Liver (tissue), 8 donors: ENCODE measurements at regions not wholly inside any gene's neighbourhood (a gene's known extent, or its start where the extent isn't known, plus 50 kb on each side); places are given as distances from the start of the nearest gene placed in this dataset.

ENCODE experiments used
- DNase-seq: peaks from one replicate; pipeline ENCODE4 v3.0.0-alpha.2; 2017; ENCODE audit warnings: low spot score
- H3K27ac ChIP-seq, 2 donors: one replicate each; pipeline ENCODE4 v1.7.0; 2013; ENCODE audit warnings: inconsistent platforms in 2 of 2, low read length in 2 of 2, control low read depth in 1 of 2, low read depth in 1 of 2, mild to moderate bottlenecking in 1 of 2
- H3K27me3 ChIP-seq, 4 donors: one replicate each; pipeline versions ENCODE4 v1.6.1 to v1.7.0; 2013; ENCODE audit warnings: low read length in 3 of 4, inconsistent platforms in 1 of 4, mild to moderate bottlenecking in 1 of 4, moderate library complexity in 1 of 4; ENCODE audit not compliant: control insufficient read depth in 4 of 4, insufficient read depth in 4 of 4
- H3K36me3 ChIP-seq, 4 donors: one replicate each; pipeline versions ENCODE4 v1.6.1 to v1.7.0; 2013; ENCODE audit warnings: low read length in 3 of 4, mild to moderate bottlenecking in 3 of 4, low read depth in 1 of 4, moderate library complexity in 1 of 4; ENCODE audit not compliant: control insufficient read depth in 4 of 4, insufficient read depth in 3 of 4
- H3K4me1 ChIP-seq, 4 donors: one replicate each; pipeline versions ENCODE4 v1.6.1 to v1.7.0; 2013; ENCODE audit warnings: low read length in 3 of 4, mild to moderate bottlenecking in 3 of 4, moderate library complexity in 1 of 4; ENCODE audit not compliant: control insufficient read depth in 4 of 4, insufficient read depth in 4 of 4
- H3K4me3 ChIP-seq, 3 donors: one replicate each; pipeline versions ENCODE4 v1.6.1 to v1.7.0; 2013; ENCODE audit warnings: low read length in 3 of 3, control low read depth in 1 of 3, low read depth in 1 of 3, mild to moderate bottlenecking in 1 of 3
- H3K9ac ChIP-seq, 2 donors: one replicate each; pipeline ENCODE4 v1.7.0; 2013; ENCODE audit warnings: low read length in 2 of 2, mild to moderate bottlenecking in 2 of 2, moderate library complexity in 2 of 2, control low read depth in 1 of 2, low read depth in 1 of 2
- H3K9me3 ChIP-seq, 4 donors: one replicate each; pipeline versions ENCODE4 v1.6.1 to v1.7.0; 2013; ENCODE audit warnings: low read length in 3 of 4; ENCODE audit not compliant: control insufficient read depth in 4 of 4
- ATF3 ChIP-seq: IDR thresholded peaks from 2 replicates; pipeline ENCODE4 v1.6.1; 2016; ENCODE audit warnings: antibody characterized with exemption
- CTCF ChIP-seq: fragments of 150-350 bp; IDR thresholded peaks from 2 replicates; pipeline ENCODE4 v1.5.1; 2017; ENCODE audit warnings: improper control_type of control experiment, low read depth, low read length; ENCODE audit not compliant: missing input control
- EGR1 ChIP-seq, 2 donors: IDR thresholded peaks; 2 replicates each; pipeline ENCODE4 v1.6.1; 2016 to 2018; ENCODE audit warnings: antibody characterized with exemption in 2 of 2, low read depth in 2 of 2
- FOXA1 ChIP-seq: IDR thresholded peaks from 2 replicates; pipeline ENCODE4 v1.6.1; 2016; ENCODE audit warnings: antibody characterized with exemption
- GABPA ChIP-seq, 2 donors: IDR thresholded peaks in 1 of 2; conservative IDR thresholded peaks in 1 of 2; 2 replicates each; pipeline ENCODE4 v1.6.1; 2016; ENCODE audit warnings: antibody characterized with exemption in 2 of 2, mild to moderate bottlenecking in 1 of 2, moderate library complexity in 1 of 2
- HNF4A ChIP-seq, 2 donors: conservative IDR thresholded peaks; 2 replicates each; pipeline ENCODE4 v1.6.1; 2016; ENCODE audit warnings: antibody characterized with exemption in 2 of 2, mild to moderate bottlenecking in 2 of 2
- HNF4G ChIP-seq: IDR thresholded peaks from 2 replicates; pipeline ENCODE4 v1.6.1; 2016; ENCODE audit warnings: antibody characterized with exemption
- JUND ChIP-seq, 2 donors: IDR thresholded peaks; 2 replicates each; pipeline ENCODE4 v1.6.1; 2016; ENCODE audit warnings: antibody characterized with exemption in 2 of 2
- MAX ChIP-seq: IDR thresholded peaks from 2 replicates; pipeline ENCODE4 v1.6.1; 2016; ENCODE audit warnings: antibody characterized with exemption
- NR2F2 ChIP-seq: IDR thresholded peaks from 2 replicates; pipeline ENCODE4 v1.6.1; 2016; ENCODE audit warnings: antibody characterized with exemption
- RAD21 ChIP-seq, 2 donors: IDR thresholded peaks; 2 replicates each; pipeline ENCODE4 v1.6.1; 2016; ENCODE audit warnings: antibody characterized with exemption in 2 of 2, mild to moderate bottlenecking in 2 of 2
- RXRA ChIP-seq, 2 donors: IDR thresholded peaks; 2 replicates each; pipeline ENCODE4 v1.6.1; 2017 to 2018; ENCODE audit warnings: antibody characterized with exemption in 2 of 2, mild to moderate bottlenecking in 1 of 2
- SP1 ChIP-seq: IDR thresholded peaks from 2 replicates; pipeline ENCODE4 v1.6.1; 2018; ENCODE audit warnings: antibody characterized with exemption, mild to moderate bottlenecking
- TAF1 ChIP-seq: conservative IDR thresholded peaks from 2 replicates; pipeline ENCODE4 v1.6.1; 2016; ENCODE audit warnings: antibody characterized with exemption, mild to moderate bottlenecking
- YY1 ChIP-seq: IDR thresholded peaks from 2 replicates; pipeline ENCODE4 v1.6.1; 2016; ENCODE audit warnings: antibody characterized with exemption, mild to moderate bottlenecking
- ZBTB33 ChIP-seq: IDR thresholded peaks from 2 replicates; pipeline ENCODE4 v1.6.1; 2016; ENCODE audit warnings: antibody characterized with exemption
- WGBS: extraction: QIAGEN DNeasy Blood & Tissue Kit; methylation state at CpG from one replicate; pipeline ENCODE4 v1.1.7; 2013; 5-methylcytosine and 5-hydroxymethylcytosine counted together
- donor health status: healthy.
- donor health status: healthy.
- donor health status: healthy.
- donor health status: healthy.
- donor health status: healthy.

GRCh38 chr21:15947677-15948076 is 217.9 kb downstream of the USP25 start:
- no peak for TF ChIP-seq SP1
- WGBS = 24% methylated on average over 6 of the region's 6 CpGs

GRCh38 chr21:15953551-15954116 is 223.9 kb downstream of the USP25 start:
- Histone ChIP-seq H3K9me3 (peaks cover 3 to 14% (median 9%) of the 10 kb centered on the region in 4 donors), H3K27ac (no peak overlapping the region), H3K9ac (no peak overlapping the region), H3K27me3 (no peaks in the 10 kb centered on the region), H3K36me3 (no peaks in the 10 kb centered on the region), H3K4me3 (no peak overlapping the region), H3K4me1 (no peaks in the 10 kb centered on the region)
- TF ChIP-seq NR2F2 (no peak), GABPA (IDR thresholded peaks at IDR 0.05 in 1 of 2, conservative IDR thresholded peaks at IDR 0.05 in 1 of 2) (no peak), RAD21 (IDR thresholded peaks at IDR 0.05) (no peak), ATF3 (no peak), ZBTB33 (no peak), FOXA1 (no peak), EGR1 (IDR thresholded peaks at IDR 0.05; ENCODE audit: low read depth in 2 of 2) (no peak)
- 91% methylated on average over 2 of the region's 2 CpGs for WGBS
- no peak for DNase-seq

More at GRCh38 chr21:15947677-15948076, 217.9 kb downstream of the USP25 start:
- Histone ChIP-seq H3K4me1 (no peaks in the 10 kb centered on the region), H3K9ac (no peak overlapping the region), H3K27ac (no peak overlapping the region), H3K27me3 (no peaks in the 10 kb centered on the region), H3K9me3 (peaks cover 0 to 1% (median 0%) of the 10 kb centered on the region in 4 donors), H3K4me3 (no peak overlapping the region), H3K36me3 (no peaks in the 10 kb centered on the region)
- no peak for DNase-seq

GRCh38 chr21:15964236-15964855 is 234.6 kb downstream of the USP25 start:
- Histone ChIP-seq H3K4me1 (no peaks in the 10 kb centered on the region), H3K9ac (no peak overlapping the region), H3K27ac (no peak overlapping the region), H3K36me3 (no peaks in the 10 kb centered on the region), H3K27me3 (peaks cover 0 to 4% (median 0%) of the 10 kb centered on the region in 4 donors), H3K9me3 (no peaks in the 10 kb centered on the region), H3K4me3 (no peak overlapping the region)
- no peak for DNase-seq
- 89% methylated on average over 5 of the region's 5 CpGs for WGBS
- TF ChIP-seq YY1 = no peak
- no peak for TF ChIP-seq MAX
- no peak for TF ChIP-seq HNF4G
- no peak for TF ChIP-seq GABPA (IDR thresholded peaks at IDR 0.05 in 1 of 2, conservative IDR thresholded peaks at IDR 0.05 in 1 of 2)
- no peak for TF ChIP-seq FOXA1
- TF ChIP-seq ATF3 = no peak
- TF ChIP-seq RXRA (IDR thresholded peaks at IDR 0.05) = no peak
- TF ChIP-seq HNF4A (conservative IDR thresholded peaks at IDR 0.05) = no peak
- no peak for TF ChIP-seq CTCF
- TF ChIP-seq JUND (IDR thresholded peaks at IDR 0.05) = no peak
- no peak for TF ChIP-seq SP1
- no peak for TF ChIP-seq TAF1
- TF ChIP-seq ZBTB33 = no peak
- TF ChIP-seq NR2F2 = no peak
- TF ChIP-seq EGR1 (IDR thresholded peaks at IDR 0.05; ENCODE audit: low read depth in 2 of 2) = no peak
- no peak for TF ChIP-seq RAD21 (IDR thresholded peaks at IDR 0.05)
